DMS53 (cell line): ENCODE measurements at regions not wholly inside any gene's neighbourhood (a gene's known extent, or its start where the extent isn't known, plus 50 kb on each side); places are given as distances from the start of the nearest gene placed in this dataset.
A peak's percentile ranks its signal among the peaks of the same experiment; 100 is the strongest.

Experiments
- DNase-seq: peaks from one replicate; lab custom pipeline; 2025; lab: John Stamatoyannopoulos, UW

GRCh38 chr16:85457366-85457765, 155.8 kb upstream of the GSE1 start:
- DNase-seq: peak; percentile 22

- peak; percentile 66 for DNase-seq
Measured at GRCh38 chr16:85458968-85459367, 154.2 kb upstream of the GSE1 start.

GRCh38 chr16:85459529-85460251, 153.4 kb upstream of the GSE1 start:
- DNase-seq: no peak

- DNase-seq: no peak
Measured at GRCh38 chr16:85460252-85461021, 152.7 kb upstream of the GSE1 start.

- peak; percentile 63 for DNase-seq
Measured at GRCh38 chr16:85461022-85461813, 151.9 kb upstream of the GSE1 start.

- DNase-seq: peak; percentile 82
Measured at GRCh38 chr16:85461814-85462713, 151.1 kb upstream of the GSE1 start.

GRCh38 chr16:85462714-85463611, 150.2 kb upstream of the GSE1 start:
- DNase-seq: peak; percentile 69

- peak; percentile 71 for DNase-seq
Measured at GRCh38 chr16:85463672-85464382, 149.3 kb upstream of the GSE1 start.

GRCh38 chr16:85464383-85465305, 148.5 kb upstream of the GSE1 start:
- peak; percentile 90 for DNase-seq

GRCh38 chr16:85465328-85466303, 147.5 kb upstream of the GSE1 start:
- peak; percentile 93 for DNase-seq

GRCh38 chr16:85466304-85466700, 146.8 kb upstream of the GSE1 start:
- peak; percentile 57 for DNase-seq

- no peak for DNase-seq
Measured at GRCh38 chr16:85466989-85467388, 146.1 kb upstream of the GSE1 start.

GRCh38 chr16:85469929-85470590, 143.1 kb upstream of the GSE1 start:
- no peak for DNase-seq

- peak; percentile 32 for DNase-seq
Measured at GRCh38 chr16:85470873-85471272, 142.2 kb upstream of the GSE1 start.

GRCh38 chr16:85471469-85472431, 141.4 kb upstream of the GSE1 start:
- peak; percentile 96 for DNase-seq

GRCh38 chr16:85472514-85472913, 140.6 kb upstream of the GSE1 start:
- peak; percentile 31 for DNase-seq
